Testis (tissue), 2 donors: ENCODE measurements at regions not wholly inside any gene's neighbourhood (a gene's known extent, or its start where the extent isn't known, plus 50 kb on each side); places are given as distances from the start of the nearest gene placed in this dataset.

Experiments used
- POLR2A ChIP-seq: fragments of 450-650 bp; IDR thresholded peaks from one replicate; pipeline ENCODE4 v1.6.1; 2017; ENCODE audit warnings: antibody characterized with exemption, mild to moderate bottlenecking, moderate library complexity
- TF ChIP-seq, protein P1 (sequence below), 3 experiments: fragments of 450-650 bp in 2 of 3; fragments of 200-600 bp in 1 of 3; sonication (generic) in 1 of 3; IDR thresholded peaks; one replicate each; pipeline ENCODE4 v1.5.1; 2016 to 2019; ENCODE audit warnings: antibody characterized with exemption in 3 of 3, mild to moderate bottlenecking in 2 of 3, moderate library complexity in 1 of 3

DNA sequence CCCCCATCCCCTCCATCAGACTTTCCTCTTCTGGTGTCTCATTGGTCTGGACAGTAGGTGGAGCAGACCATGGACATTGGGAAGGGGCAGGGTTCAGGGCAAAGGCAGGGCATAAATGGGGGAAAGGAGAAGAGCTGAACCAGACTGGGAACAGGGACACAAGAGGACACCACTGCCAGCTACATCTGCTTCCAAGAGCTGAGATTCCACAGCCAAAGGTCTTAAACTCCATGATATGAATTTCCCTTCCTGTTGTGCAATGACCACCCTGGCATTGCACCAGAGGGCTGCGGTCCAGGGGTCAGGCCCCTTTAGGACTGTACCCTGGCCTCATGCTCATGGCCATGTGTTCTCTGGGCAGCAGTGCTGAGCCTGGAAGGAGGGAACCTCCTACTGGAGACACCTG is 137.9 kb downstream of the MAFB start:
- TF ChIP-seq, protein P1, sequence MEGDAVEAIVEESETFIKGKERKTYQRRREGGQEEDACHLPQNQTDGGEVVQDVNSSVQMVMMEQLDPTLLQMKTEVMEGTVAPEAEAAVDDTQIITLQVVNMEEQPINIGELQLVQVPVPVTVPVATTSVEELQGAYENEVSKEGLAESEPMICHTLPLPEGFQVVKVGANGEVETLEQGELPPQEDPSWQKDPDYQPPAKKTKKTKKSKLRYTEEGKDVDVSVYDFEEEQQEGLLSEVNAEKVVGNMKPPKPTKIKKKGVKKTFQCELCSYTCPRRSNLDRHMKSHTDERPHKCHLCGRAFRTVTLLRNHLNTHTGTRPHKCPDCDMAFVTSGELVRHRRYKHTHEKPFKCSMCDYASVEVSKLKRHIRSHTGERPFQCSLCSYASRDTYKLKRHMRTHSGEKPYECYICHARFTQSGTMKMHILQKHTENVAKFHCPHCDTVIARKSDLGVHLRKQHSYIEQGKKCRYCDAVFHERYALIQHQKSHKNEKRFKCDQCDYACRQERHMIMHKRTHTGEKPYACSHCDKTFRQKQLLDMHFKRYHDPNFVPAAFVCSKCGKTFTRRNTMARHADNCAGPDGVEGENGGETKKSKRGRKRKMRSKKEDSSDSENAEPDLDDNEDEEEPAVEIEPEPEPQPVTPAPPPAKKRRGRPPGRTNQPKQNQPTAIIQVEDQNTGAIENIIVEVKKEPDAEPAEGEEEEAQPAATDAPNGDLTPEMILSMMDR (IDR thresholded peaks at IDR 0.05): no peak
- no peak for TF ChIP-seq POLR2A
